ENCODE measurements at regions not wholly inside any gene's neighbourhood (a gene's known extent, or its start where the extent isn't known, plus 50 kb on each side); places are given as distances from the start of the nearest gene placed in this dataset.
"Not testable (repeated sequence)": the region's sequence is repeated elsewhere in the genome, so short reads cannot be mapped to it uniquely, and the experiment has no call there.

DNA sequence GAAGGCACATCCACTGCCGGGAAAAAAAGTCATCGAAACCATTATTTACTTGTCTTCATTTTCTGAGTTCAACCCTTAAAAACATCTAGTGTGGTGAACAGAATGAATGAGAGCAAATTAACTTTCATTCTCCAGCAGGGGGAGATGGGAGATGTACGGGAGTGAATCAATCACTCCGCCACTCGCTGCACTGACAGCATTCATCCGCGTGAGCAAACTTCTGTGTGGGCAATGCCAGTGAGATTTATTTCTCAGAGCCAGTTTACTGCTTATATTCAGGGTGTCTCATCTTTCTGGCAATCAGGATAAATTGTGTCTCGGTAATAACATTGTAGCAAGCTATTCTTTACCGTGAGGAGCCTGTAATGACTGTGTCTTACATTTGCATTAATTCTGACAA lies 463.6 kb upstream of the MIS18BP1 start:
- peak; percentile 15 for DNase-seq (ENCODE audit: low spot score)

DNA sequence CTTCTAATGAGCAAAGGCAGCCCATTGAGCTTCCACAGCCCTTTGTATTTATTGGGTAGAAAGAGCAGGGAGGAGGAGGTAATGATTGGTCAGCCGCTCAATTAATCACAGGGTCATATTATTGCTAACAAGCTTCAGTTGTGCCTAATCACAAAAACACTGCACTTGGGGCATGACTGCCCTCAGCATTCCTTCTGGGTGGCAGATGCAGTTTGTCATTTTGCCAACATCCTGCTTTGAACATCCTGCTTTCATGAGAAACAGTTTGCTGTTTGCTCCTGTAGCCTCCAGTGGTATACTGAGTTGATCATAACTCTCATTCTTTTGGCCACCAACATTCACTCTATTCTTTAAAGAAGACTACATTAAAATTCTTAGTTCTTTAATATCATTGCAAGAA lies 462.9 kb upstream of the MIS18BP1 start:
- DNase-seq (ENCODE audit: low spot score), result no peak

DNA sequence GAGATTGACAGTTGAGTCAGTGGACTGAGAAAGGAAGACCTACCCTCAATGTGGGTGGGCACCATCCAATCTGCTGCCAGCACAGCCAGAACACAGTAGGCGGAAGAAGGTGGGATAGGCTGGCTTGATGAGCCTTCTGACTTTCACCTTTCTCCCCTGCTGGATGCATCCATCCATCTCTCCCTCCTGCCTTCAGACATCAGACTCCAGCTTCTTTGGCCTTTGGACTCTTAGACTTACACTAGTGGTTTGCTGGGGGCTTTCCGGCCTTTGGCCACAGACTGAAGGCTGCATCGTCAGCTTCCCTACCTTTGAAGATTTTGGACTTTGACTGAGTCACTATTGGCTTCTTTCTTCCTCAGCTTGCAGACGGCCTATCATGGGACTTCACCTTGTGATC lies 456.5 kb upstream of the MIS18BP1 start:
- no peak for DNase-seq (ENCODE audit: low spot score)

DNA sequence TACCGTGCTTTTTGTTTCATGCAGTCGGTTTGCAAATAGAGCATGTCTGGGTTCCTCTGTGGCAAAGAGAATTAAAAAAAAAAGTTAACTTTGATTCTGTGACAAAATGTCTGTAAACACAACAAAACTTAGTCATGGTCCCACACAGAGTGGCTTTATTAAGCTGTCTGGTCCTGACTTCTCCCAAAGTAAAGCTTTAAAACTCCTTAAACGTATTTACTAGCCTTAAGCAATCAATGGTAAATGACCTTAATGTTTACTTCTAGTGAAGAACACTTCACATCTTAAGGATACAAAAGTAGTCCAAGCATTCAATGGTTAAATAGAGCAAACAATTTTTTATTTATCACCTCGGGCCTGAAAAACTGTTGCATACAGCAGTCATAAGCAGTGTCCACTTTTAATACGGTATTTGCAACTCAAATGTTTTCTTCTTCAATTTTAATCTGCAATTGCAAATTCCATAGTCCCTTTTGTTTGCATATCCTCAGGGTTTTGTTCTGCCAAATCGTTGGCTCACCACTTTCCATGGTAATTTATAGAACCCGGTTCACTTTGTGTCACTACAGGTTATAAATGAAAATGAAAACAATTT lies 453.0 kb upstream of the MIS18BP1 start:
- DNase-seq (ENCODE audit: low spot score), result no peak

DNA sequence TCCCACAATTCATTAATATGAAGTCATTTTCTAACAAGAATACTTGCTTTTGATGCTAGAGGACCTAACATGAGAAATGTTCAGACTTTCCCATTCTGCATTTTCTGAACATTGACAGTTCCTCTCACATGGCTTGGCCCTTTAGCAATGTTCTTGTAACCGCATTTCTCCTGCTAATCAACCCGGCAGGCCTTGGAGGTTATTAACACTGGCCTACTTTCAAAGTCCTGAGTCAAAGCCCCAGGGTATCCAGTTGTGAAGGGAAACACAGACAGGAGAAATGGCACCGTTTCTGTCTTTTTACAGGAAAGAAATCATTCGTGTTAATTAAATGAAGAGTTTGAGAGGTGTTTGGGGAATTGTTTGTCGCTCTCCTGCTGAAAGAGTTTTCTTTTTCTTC lies 446.5 kb upstream of the MIS18BP1 start:
- DNase-seq (ENCODE audit: low spot score), result no peak

DNA sequence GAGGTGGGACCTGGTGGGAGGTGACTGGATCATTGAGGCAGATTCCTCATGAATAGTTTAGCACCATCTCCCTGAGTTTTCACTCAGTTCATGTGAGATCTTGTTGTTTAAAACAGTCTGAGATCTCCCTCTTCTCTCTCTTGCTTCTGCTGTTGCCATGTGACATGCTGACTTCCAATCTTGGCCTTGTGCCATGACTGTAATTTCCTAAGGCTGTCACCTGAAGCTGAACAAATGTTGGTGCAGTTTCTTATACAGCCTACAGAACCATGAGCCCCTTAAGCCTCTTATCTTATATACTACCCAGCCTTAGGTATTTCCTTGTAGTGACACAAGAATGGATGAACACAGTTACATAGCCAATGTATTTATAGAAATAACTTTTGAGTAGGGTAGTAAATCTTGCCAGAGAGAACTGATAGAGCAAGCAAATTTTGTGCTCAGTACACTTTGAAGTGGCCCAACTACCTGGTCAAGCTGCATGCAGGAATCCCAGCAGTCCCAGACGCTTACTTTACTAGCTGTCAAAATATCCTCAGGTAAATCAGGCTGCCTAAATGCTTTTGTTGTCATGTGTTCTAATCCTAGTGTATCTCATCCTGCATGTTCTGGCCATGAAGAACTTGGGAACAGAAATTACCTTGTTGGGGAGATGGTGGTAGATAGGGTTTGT lies 445.6 kb upstream of the MIS18BP1 start:
- no peak for DNase-seq (ENCODE audit: low spot score)

DNA sequence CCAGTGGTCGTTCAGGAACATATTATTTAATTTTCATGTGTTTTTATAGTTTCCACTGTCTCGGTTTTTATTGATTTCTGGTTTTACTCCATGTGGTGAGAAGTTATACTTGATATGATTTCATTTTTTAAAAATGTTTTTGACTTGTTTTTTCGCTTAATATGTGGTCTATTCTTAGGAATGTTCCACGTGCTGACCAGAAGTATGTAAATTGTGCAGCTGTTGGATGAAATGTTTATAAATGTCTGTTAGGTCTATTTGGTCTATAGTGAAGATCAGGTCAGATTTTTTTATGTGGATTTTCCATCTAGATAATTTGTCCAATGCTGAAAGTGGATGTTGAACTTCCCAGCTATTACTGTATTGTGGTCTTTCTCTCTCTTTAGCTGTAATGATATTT lies 433.8 kb upstream of the MIS18BP1 start:
- no peak for DNase-seq (ENCODE audit: low spot score)

DNA sequence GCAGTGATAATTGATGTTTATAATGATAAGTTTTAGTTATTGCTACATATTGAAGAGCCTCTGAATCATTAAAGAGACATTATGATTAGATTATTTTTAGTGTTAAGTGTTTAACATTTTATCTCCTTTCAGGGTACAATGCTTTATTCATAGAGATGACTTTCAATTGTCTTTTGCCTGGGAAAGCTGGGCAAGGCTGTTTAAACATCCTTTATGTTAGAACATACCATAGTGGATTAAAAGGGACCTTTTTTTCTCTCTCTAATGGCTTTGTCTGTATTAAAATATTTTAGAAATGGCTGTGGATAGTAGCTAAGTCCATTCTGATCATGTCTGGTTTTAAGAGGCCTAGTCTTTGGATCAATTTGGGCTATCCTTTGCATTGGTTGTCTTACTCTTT lies 427.5 kb upstream of the MIS18BP1 start:
- DNase-seq (ENCODE audit: low spot score), result no peak

DNA sequence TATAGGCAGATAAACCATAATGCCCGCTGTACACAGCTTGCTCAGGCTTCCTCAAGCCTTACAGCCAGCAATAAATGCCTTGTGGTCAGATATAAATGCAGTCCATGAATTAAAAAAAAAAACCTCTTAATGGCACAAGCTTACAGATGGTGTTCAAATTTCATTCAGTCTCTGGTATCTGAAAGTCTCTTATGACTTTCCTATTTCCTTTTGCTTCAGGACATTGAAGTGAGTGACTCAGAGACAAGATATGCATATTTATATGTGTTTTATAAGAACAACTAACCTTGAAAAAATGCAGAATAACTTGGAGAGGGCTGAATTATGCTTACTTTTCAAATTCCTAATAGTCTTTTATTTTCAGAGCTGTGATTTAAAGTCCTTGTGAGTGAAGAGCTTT lies 426.9 kb upstream of the MIS18BP1 start:
- DNase-seq (ENCODE audit: low spot score), result no peak

DNA sequence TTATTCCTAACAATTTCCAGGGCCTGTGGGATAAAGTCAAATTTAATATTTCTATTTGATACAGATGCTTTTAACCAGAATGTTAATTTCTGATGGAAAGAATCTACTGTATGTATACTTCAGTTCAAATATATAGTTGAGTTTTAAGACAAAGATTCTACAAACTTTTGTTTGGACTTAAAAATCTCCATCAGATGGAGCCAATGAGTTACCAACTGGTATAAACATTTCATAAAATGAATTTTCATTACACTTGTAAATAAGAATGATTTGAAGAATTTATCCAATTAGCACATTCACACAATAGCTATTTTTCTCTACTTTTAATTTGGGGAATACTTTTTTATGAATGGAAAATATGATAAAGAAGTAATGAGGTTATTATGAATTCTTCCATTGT lies 425.2 kb upstream of the MIS18BP1 start:
- DNase-seq (ENCODE audit: low spot score), result no peak

DNA sequence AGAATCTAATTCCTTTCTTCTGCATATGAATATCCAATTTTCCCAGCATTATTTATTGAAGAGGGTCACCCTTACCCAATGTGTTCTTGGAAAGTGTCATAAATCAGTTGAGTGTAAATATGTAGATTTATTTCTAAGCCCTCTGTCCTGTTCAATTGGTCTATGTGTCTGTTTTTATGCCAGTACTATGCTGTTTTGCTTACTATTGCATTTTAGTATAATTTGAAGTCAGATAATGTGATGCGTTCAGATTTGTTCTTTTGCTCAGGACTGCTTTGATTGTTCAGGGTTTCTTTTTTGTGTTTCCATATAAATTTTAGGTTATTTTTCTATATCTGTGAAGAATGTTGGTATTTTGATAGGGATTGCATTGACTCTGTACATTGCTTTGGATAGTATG lies 420.4 kb upstream of the MIS18BP1 start:
- no peak for DNase-seq (ENCODE audit: low spot score)

DNA sequence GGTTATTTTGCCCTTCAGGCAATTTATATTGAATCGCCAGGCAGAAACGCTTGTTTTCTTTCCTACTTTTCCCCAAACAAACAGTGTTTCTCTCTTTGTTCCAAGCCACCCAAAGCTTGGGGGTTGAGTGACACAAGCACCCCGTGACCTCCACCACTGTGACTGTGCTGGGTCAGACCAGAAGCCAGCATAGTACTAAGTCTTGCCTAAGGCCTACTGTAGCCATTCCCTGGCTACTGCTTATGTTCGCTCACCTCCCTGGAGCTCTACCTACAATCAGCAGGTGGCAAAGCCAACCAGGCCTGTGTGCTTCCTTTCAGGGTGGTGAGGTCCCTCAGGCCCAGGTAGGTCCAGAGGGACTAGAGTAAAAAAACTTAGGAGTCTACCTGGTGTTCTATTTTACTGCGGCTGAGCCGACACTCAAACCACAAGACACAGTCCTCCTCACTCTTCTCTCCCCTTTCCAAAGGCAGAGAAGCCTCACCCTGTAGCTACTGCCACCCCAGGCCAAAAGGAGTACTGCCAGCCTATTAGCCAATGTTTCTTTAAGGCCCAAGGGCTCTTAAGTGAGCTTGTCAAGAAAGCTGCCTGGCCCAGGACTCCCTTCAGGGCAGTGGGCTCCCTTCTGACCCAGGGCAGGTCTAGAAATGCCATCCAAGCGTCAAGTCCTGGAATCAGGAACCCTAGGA lies 411.8 kb upstream of the MIS18BP1 start:
- no peak for DNase-seq (ENCODE audit: low spot score)

DNA sequence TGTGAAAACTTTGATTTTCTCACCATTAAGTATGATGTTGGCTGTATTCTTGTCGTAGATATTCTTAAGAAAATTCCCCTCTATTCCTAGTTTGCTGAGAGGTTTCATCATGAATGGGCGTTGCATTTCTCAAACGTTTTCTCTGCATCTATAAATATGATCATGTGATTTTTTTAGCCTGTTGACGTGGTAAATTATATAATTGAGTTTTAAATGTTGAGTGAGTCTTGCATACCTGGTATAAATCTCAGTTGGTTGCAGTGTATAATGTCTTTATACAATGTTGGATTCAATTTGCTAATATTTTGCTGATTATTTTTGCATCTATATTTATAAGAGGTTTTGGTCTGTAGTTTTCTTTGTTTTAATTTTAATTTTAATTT lies 405.9 kb upstream of the MIS18BP1 start:
- no peak for DNase-seq (ENCODE audit: low spot score)

DNA sequence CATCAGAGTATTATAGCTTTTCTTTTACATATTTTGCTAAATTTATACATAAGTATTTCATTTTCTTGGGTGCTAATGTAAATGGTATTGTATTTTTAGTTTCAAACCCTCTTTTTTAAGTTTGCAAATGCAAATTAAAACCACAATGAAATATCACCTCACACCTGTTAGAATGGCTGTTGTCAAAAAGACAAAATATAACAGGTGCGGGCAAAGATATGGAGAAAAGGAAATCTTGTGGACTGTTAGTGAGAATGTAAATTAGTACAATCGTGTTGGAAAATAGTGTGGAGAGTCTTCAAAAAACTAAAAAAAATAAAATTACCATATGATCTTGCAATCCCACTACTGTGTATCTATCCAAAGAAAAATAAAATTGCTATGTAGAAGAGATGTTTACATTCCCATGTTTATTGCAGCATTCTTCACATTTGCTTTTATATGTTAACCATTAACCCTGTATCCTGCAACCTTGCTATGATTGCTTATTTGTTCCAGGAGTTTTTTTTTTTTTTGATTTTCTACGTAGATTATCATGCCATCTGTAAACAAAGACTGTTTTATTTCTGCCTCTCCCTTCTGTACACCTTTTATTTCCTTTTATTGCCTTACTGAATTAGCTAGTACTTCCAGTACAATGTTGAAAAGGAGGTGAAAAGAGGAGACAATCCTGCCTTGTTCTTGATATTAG lies 405.4 kb upstream of the MIS18BP1 start:
- no peak for DNase-seq (ENCODE audit: low spot score)

DNA sequence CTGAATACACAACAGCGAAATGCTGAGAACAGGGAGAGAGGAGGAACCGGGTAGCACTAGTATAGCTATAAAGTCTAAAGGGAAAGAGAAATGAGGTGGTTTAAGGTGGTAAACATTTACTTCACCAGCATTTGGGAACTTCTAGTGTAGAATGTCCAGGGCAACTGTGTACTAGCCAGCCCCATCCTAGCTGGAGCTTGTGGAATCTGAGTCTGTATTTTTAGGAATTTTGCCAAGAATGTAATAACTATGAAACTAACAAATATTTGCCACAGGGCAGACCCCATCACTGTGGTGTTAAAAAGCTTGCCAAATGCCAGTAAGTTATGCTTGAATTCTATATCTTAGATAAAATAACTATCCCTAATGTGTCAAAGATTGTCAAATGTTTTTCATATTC lies 398.9 kb upstream of the MIS18BP1 start:
- no peak for DNase-seq (ENCODE audit: low spot score)

DNA sequence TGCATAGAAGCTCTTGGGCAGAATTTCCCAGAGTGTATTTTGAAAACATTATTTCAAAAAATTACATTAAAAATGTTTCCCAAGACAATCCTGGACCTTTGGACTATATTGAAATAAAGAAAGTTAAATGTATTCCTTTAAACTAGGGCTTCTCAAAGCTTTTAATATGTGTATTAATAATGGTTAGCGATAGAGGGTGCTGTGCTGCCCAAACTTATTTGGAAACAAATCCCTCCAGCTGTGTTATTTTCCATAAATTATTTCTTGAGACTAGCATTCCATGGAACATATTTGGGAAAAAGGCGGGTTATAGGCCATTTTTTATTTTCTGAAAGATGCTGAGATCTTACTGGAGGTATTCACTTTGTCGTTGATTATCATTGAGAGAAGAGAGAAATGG lies 397.8 kb upstream of the MIS18BP1 start:
- no peak for DNase-seq (ENCODE audit: low spot score)

DNA sequence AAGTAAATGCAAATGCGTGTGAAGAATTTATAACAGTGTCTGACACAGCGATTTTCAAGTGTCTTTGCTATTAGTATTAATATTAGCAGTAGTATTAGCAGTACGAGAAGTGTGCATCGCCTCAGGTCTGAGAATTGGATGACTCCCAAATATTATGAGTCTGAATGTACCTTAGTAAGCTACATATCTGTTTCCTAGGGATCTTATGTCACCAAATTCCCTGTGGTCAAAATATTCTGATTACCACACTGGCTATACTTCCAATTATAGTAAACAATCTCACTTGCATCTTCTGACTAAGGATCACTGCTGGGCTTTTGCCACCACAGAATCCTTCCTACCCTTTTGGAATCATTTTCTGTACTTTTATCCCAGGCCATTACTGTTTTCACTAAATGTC lies 396.0 kb upstream of the MIS18BP1 start:
- DNase-seq (ENCODE audit: low spot score), result no peak

DNA sequence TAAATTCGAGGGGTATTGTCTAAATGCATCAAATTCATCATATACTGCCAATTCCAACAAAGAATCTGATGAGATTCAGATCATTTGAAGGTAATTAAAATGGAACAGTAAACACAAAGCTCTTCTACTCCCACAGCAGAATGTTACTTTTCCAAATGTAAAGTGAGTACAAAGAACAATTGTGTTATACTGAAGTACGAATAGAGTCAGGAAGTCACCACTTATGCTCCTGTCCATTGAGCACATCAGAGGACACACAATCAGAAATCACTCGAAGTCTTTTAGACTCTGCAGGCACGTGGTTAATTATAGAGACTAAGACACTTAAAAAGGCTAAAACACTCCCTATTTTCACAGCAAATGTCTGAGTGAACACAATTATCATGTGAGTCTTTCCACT lies 388.5 kb upstream of the MIS18BP1 start:
- DNase-seq (ENCODE audit: low spot score), result no peak

DNA sequence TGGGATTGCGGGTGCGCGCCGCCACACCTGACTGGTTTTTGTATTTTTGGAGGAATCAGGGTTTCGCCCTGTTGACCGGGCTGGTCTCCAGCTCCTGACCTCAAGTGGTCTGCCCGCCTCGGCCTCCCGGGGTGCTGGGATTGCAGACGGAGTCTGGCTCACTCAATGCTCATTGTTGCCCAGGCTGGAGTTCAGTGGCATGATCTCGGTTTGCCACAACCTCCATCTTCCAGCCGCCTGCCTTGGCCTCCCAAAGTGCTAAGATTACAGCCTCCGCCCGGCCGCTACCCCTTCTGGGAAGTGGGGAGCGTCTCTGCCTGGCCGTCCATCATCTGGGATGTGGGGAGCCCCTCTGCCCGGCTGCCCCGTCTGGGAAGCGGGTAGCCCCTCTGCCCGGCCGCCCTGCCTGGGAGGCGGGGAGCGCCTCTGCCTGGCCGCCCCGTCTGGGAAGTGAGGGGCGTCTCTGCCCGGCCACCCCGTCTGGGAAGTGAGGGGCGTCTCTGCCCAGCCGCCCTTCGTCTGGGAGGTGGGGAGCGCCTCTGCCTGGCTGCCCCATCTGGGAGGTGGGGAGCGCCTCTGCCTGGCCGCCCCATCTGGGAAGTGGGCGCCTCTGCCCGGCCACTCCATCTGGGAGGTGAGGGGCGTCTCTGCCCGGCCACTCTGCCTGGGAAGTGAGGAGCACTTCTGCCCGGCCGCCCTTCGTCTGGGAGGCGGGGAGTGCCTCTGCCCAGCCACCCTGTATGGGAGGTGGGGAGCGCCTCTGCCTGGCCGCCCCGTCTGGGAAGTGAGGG lies 381.8 kb upstream of the MIS18BP1 start:
- DNase-seq (ENCODE audit: low spot score), result not testable (repeated sequence)

DNA sequence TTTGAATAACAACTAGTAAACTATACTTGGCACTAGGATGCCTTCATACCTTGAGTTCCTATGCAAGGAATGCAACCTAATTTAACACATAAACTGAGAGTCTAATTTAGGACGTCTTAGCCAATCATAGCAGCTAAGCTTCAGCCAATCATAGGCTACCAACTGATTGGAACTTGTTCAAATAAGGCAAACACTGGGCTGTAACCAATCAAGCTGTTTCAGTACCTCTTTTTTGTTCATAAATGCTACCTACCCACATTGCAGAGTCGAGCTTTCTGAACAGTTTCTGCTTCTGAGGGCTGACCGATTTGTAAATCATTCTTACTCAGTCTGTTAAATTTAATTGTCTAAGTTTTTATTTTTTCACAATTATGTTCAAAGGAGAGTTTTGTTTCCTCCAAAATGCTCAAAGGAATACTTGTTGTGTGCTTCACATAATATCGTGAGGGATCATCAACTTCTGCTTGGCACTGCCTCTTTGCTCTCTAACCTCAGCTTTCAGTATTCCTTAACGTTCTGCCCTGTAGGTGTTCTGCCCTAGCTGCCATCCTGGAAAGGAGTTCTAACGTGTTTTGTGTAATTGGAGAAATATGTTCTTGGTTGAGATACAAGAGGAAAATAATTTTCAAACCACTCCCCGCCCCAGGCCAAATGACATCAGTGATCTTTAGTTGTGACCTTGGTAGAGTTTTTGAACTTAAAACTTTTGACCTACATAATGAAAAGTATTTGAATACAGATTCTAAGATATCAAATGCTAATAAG lies 380.4 kb upstream of the MIS18BP1 start:
- DNase-seq (ENCODE audit: low spot score), result no peak

DNA sequence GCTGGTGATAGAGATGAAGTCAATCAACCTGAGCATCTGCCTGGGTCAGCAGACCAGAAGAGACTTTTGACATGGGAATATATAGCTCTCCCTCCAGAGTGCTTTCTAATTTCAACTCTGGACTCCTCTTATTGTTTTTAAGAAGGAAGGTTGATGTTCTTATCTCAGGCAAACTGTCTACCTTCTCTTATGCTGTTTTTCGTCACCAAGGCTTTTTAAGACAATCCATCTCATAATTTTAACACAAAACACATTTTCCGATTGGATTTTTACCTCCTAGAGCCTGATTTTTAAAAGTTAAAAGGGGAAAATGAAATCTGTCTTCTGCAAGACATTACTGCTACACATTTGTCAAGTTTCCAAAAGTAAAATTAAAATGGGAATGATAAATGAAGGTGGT lies 368.7 kb upstream of the MIS18BP1 start:
- DNase-seq (ENCODE audit: low spot score), result no peak

DNA sequence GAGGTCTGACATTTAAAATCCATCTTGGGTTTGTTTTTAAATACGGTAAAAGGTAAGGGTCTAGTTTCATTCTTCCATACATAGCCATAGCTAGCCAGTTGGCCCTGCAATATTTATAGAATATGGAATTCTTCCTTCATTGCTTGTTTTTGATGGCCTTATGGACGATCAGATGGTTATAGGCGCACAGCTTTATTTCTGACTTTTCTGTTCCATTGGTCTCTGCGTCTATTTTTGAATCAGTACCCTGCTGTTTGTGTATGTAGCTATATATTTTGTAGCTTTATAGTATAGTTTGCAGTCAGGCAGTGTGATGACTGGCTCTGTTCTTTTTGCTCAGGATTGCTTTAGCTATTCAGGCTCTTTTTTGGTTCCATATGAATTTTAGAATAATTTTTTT lies 366.8 kb upstream of the MIS18BP1 start:
- no peak for DNase-seq (ENCODE audit: low spot score)

Data from HuH-7 (cell line).